Colon (tissue), 2 donors: ENCODE measurements at regions not wholly inside any gene's neighbourhood (a gene's known extent, or its start where the extent isn't known, plus 50 kb on each side); places are given as distances from the start of the nearest gene placed in this dataset.
"Not testable (repeated sequence)": the region's sequence is repeated elsewhere in the genome, so short reads cannot be mapped to it uniquely, and the experiment has no call there.

Experiments
- FAIRE-seq: peaks from 2 replicates; lab custom pipeline; 2012; peaks lifted over from hg19 to GRCh38; lab: Jason Lieb, UNC
- donor health status: control.
- donor health status: control.

DNA sequence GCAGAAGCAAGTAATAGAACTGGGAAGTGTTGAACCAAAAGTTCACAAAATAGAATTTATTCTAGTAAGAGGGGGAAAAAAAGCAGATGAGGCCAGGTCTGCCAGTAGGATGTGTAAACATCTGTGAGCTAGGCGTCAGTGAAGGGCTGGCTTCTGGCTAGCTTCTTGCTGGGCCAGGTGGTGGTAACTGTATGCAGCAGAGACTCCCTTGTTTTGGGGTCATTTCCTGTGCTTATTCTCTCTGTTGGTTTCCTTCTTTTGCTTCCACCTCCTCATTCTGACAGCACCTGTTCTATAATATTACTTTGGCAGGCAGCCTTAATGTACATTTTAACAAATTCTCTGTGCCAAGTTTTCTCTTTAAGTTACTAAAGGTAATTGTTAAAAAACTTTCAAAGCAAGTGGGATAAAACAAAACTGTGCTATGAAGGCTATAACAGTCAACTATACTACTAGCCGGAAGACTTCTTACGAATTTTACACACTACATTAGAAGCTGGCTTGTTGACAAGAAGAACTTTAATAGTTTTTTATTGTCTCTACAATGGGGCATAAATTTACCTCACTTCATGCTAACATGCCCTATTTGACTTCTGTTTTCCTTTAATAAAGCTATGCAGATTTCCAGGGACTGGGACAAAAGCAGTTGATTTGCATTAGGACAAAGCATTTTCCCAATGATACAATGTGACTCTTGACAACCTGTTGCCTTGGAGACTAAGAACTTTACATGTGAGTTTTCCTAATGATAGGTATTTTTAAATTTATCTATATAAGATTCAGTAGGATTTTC lies 318.8 kb upstream of the NAALADL2 start:
- no peak for FAIRE-seq

DNA sequence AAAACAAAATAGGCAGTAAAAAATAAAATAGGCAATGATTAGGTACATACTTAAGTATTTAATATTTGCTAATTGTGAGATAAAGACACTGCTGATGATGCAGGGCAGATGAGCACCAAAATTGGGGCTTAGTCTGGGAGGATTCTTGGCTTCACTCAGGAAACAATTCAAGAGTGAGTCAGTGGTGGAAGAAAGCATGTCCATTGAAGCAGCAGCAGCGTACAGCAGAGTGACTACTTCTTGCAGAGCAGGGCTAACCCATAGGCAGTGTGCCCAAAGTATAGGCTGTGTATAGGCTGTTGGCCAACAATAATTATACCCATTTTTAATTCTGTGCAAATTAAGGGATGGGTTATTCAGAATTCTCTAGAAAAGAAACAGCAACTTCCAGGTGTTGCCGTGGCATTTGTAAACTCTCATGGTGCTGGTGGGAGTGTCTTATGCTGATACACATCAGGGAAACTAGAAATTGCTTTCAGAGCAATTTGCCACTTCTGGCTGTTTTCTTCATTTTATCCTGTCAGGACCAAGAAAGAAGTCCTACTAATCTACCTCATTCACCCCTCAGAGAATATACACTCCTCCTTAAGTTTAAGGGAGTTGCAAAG lies 317.3 kb upstream of the NAALADL2 start:
- no peak for FAIRE-seq

DNA sequence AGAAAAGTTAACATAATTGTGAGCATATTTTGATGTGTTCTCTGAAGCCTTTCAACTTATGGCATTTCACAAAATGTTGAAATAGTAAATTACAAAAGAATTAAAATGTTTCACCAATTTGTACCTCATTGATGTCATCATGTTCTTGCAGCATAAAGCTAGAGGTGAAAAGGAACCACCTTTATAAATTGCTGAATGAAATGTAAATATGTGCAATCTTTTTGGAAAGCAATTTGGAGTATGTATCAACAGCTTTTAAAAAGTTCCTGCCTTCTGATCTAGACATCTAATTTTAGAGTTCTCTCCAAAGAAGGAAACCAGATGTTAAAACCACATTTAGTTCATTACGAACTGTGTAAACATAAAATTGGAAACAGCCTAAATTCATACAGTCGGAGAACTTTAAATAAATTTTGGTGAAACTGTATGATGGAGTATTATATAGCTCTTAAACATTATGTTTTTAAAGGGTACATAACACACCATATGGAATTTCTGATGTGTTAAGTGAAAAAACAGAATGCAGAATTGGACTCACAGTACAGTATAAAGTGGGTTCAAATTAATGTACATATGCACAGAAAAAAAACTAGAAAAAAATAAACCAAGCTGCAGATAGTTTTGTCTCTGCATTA lies 311.2 kb upstream of the NAALADL2 start:
- no peak for FAIRE-seq

DNA sequence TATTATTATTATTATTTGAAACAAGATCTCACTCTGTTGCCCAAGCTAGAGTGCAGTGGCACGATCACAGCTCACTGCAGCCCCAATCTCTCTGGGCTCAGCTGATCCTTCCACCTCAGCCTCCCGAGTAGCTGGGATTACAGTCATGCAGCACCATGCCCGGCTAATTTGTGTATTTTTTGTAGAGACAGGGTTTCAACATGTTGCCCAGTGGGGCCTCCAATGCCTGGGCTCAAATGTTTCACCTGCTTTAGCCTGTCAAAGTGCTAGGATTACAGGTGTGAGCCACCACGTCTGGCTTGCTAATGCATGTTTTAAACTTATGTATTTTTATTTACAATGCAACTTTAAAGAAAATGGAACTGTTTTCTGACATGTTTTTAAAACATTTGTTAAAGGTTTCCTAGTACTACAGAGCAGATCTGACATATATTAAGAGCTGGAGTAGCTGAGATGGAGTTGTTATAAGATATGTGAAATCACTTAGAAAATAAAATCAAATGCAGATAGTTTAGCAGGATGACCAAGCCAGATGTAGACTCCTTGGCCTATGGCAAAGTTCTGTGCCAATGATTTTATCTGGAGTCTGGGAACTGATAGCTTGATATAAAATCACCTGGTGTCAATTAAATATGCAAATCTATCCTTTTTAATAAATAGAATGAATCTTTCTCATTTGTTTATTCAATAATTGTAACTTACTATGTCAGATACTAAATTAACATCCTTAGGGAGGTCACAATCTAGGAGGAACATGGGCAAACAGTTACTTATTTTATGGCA lies 310.1 kb upstream of the NAALADL2 start:
- no peak for FAIRE-seq

GRCh38 chr3:174581558-174581957 lies 277.6 kb upstream of the NAALADL2 start:
- no peak for FAIRE-seq

DNA sequence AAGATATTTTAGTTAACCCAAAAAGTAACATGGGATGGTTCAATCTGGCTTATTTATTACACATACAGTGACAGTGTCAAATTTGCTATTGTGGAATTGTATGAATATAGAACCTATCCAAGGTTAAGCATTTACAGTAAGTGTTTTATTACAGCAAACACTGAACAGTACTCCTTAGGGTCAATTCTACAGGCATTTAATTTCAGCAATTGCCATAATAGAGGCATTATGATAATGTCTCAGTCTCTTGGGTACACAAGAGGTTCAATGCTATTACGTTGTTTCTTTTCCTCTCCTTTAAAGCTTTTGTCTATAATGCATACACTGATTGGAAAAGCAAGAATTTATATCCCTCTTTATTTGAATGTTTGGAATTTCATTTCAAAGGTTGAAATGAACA lies 275.7 kb upstream of the NAALADL2 start:
- no peak for FAIRE-seq

DNA sequence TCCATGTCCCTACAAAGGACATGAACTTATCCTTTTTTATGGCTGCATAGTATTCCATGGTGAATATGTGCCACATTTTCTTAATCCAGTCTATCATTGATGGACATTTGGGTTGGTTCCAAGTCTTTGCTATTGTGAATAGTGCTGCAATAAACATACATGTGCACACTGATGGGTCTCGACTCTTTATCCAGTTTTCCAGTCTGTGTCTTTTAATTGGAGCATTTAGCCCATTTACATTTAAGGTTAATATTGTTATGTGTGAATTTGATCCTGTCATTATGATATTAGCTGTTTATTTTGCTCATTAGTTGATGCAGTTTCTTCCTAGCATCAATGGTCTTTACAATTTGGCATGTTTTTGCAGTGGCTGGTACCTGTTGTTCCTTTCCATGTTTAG lies 272.0 kb upstream of the NAALADL2 start:
- not testable (repeated sequence) for FAIRE-seq

DNA sequence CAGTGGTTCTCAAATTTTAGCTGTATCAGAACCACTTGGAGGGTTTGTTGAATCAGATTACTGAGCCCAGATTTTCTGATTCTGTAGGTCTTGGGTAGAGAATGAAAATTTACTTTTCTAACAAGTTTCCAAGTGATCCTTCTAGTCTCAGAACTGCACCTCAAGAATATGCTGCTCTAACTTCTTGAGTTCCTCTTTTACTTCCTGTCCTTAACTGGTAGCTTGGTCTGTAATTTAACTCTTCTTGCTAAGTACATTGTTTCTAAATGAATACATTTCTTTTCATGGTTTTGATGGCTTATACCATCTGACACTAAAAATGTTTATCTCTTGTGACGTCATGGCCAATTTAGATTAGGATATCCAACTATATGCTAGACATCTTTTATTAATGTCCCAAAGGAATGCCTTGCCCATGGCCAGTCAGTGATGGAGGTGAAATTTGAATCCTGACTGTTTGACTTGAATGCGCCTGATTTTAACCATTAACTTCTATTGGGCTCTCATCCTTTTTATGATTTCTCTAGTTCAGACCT lies 262.6 kb upstream of the NAALADL2 start:
- no peak for FAIRE-seq

DNA sequence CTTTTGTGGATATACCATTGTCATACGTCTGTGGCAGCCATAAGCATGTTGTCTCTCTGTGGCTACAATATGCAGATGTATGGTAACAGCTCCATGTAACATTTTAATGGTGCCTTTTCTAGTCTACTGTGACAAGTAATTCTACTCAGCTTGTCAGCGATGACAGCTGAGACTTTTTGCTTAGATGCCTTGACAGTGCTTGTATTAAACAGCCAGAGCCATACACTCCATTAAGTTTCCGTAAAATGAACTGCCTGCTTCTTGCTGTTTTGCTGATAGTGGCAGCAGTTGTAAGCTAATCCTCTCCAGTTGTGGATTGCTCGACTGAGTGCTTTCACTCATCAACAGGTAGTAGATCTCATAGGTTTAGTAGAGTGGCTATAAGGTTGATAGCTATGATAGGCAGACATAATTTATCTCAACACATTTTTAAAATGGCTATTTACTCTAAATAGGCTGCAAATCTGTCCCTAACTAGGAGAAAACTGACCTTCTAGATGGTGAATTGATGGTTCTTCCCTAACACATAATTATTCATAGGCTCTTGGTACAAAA lies 260.2 kb upstream of the NAALADL2 start:
- FAIRE-seq, result no peak

DNA sequence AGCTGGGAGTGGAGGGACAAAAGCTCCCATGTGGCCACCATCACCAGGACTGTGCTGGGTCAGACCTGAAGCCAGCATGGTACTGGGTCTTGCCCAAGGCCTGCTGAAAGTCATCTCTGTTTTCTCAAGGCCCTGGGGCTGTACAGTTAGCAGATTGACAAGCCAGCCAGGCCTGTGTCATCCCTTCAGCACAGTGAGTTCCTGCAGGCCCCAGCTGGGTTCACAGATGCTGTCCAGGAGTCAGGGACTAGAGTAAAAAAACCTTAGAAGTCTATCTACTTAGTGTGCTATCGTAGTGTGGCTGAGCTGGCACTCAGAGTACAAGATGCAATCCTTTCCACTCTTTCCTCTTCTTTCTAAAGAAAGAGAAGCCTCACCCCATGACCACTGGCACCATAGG lies 246.0 kb upstream of the NAALADL2 start:
- FAIRE-seq, result no peak

- FAIRE-seq, result no peak
These were observed 245.1 kb upstream of the NAALADL2 start for GRCh38 chr3:174614036-174614435.

GRCh38 chr3:174618368-174619080 lies 240.6 kb upstream of the NAALADL2 start:
- no peak for FAIRE-seq

DNA sequence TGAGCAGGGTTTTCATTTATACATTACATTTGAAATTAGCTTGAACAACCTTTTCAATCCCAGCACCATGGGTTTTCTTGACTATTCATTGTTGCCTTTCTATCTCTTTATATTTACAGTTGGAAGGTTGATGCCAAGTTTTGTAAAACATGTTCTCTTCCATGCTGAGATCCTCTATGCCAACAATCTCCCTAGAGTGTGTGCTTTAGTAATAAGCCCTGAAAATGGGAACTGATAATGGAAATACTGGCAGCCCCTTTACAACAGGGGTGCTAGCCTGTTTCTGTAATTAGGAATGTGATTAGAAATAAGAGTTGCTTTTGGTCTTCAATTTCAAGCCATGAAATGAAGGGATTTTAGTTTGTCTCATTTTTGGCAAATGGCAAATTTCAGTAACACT lies 239.9 kb upstream of the NAALADL2 start:
- no peak for FAIRE-seq

GRCh38 chr3:174620138-174620537 lies 239.0 kb upstream of the NAALADL2 start:
- FAIRE-seq, result no peak

GRCh38 chr3:174620855-174621472 lies 238.2 kb upstream of the NAALADL2 start:
- no peak for FAIRE-seq

GRCh38 chr3:174633342-174633741 lies 225.8 kb upstream of the NAALADL2 start:
- FAIRE-seq, result no peak

DNA sequence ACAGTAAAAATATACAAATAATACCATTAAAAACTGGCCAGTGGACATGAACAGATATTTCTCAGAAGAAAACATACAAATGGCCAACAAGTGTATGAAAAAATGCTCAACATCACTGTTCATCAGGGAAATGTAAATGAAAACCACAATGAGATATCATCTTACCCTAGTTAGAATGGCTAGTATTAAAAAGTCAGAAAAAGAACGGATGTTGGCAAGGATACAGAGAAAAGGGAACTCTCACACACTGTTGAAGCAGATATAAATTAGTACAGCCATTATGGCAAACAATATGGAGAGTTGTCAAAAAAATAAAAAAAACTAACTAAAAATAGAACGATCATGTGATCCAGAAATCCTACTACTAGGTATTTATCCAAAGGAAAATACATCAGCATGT lies 222.7 kb upstream of the NAALADL2 start:
- FAIRE-seq, result no peak

GRCh38 chr3:174639406-174639805 lies 219.7 kb upstream of the NAALADL2 start:
- no peak for FAIRE-seq

GRCh38 chr3:174639970-174640369 lies 219.2 kb upstream of the NAALADL2 start:
- FAIRE-seq, result no peak

DNA sequence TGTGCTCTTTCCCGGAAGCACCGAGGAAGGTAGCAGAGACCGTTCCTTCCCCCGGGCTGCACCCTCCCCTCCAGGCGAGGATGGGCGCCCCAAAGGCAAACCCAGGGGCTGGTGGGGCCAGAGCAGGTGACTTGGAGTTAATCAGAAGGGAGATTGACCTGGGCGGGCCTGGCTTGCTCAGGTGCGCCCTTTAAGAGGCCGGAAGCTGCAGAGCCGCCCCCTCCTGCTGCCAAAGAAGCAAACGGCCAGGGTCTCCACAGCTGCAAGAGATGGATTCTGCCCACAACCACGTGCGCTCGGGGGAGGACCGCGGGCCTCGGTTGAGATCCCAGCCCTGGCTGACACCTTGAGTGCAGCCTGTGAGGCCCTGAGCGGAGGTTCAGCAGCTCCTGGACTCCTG lies 218.2 kb upstream of the NAALADL2 start:
- no peak for FAIRE-seq

DNA sequence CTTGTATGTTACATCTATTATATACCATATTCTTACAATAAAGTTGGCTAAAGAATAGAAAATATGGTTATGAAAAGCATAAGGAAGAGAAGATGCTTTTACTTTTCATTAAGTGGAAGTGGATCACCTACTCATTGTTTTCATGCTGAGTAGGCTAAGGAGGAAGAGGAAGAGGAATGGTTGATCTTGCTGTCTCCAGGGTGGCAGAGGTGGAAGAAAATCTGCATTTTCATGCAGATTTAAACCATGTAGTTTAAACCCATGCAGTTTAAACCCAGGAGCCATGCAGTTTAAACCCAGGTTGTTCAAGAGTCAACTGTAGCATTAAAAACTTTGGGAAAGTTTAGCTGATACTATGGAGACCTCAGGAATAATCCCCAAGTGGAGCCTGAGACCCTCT lies 214.8 kb upstream of the NAALADL2 start:
- no peak for FAIRE-seq
